PC-9 (cell line): ENCODE measurements at regions not wholly inside any gene's neighbourhood (a gene's known extent, or its start where the extent isn't known, plus 50 kb on each side); places are given as distances from the start of the nearest gene placed in this dataset.
"Not testable (repeated sequence)": the region's sequence is repeated elsewhere in the genome, so short reads cannot be mapped to it uniquely, and the experiment has no call there.

Source experiments
- BruUV-seq: library from RNA; stranded (reverse); fragments of 400-500 nt; replicated peaks from 2 replicates; lab custom pipeline; 2021; lab: Mats Ljungman, UMichigan
- CTCF ChIA-PET: fragments of 300-600 bp; sonication (Branson Sonifier 250); formaldehyde crosslinking; loops from one replicate; lab custom pipeline; 2022; ENCODE audit warnings: antibody characterized with exemption; lab: Charles Lee
- POLR2A ChIA-PET: fragments of 300-600 bp; sonication (Branson Sonifier 250); formaldehyde crosslinking; loops from one replicate; lab custom pipeline; 2022; ENCODE audit warnings: antibody characterized with exemption; ENCODE audit not compliant: unreplicated experiment; lab: Charles Lee
- DNase-seq, 2 experiments: peaks; one replicate each; pipeline versions ENCODE4 v3.0.0 to v3.0.0-alpha.2; 2015 to 2022; ENCODE audit warnings: mixed read lengths in 1 of 2
- H2AFZ ChIP-seq: fragments of 200-600 bp; sonication (generic); 2 replicates; pipeline ENCODE4 v1.8.1; 2017; ENCODE audit warnings: antibody characterized with exemption
- H3F3A ChIP-seq: fragments of 200-600 bp; sonication (generic); 2 replicates; pipeline ENCODE4 v1.8.1; 2017; ENCODE audit warnings: antibody characterized with exemption, mild to moderate bottlenecking, low read depth; ENCODE audit not compliant: insufficient read depth
- H3K27ac ChIP-seq: fragments of 200-600 bp; sonication (generic); 2 replicates; pipeline ENCODE4 v1.6.1; 2016; ENCODE audit warnings: mixed run types
- H3K27me3 ChIP-seq: fragments of 200-600 bp; sonication (generic); 2 replicates; pipeline ENCODE4 v1.6.1; 2016; ENCODE audit warnings: low read depth, mixed run types; ENCODE audit not compliant: insufficient read depth
- H3K36me3 ChIP-seq: fragments of 200-600 bp; sonication (generic); 2 replicates; pipeline ENCODE4 v1.6.1; 2016; ENCODE audit warnings: low read depth, mixed run types
- H3K4me1 ChIP-seq: fragments of 200-600 bp; sonication (generic); replicated peaks from 2 replicates; pipeline ENCODE4 v1.6.1; 2016; ENCODE audit warnings: mixed run types; ENCODE audit not compliant: insufficient read depth
- H3K4me2 ChIP-seq: fragments of 200-600 bp; sonication (generic); 2 replicates; pipeline ENCODE4 v1.6.1; 2017; ENCODE audit warnings: mixed run types
- H3K4me3 ChIP-seq: fragments of 200-600 bp; sonication (generic); 2 replicates; pipeline ENCODE4 v1.6.1; 2016; ENCODE audit warnings: mixed run types
- H3K79me2 ChIP-seq: fragments of 200-600 bp; sonication (generic); 2 replicates; pipeline ENCODE4 v1.6.1; 2017; ENCODE audit warnings: low read depth, mixed run types
- H3K9me2 ChIP-seq: fragments of 200-600 bp; sonication (generic); 2 replicates; pipeline ENCODE4 v1.8.1; 2017; ENCODE audit warnings: mild to moderate bottlenecking; ENCODE audit not compliant: insufficient read depth
- H3K9me3 ChIP-seq: fragments of 200-600 bp; sonication (generic); 2 replicates; pipeline ENCODE4 v1.8.1; 2016; ENCODE audit warnings: low read depth; ENCODE audit not compliant: insufficient read depth
- H4K20me1 ChIP-seq: fragments of 200-600 bp; sonication (generic); 2 replicates; pipeline ENCODE4 v1.8.1; 2017; ENCODE audit not compliant: insufficient read depth
- CTCF ChIP-seq: fragments of 200-600 bp; sonication (generic); conservative IDR thresholded peaks from 2 replicates; pipeline ENCODE4 v1.6.1; 2017; ENCODE audit warnings: mixed run types, antibody characterized with exemption, mild to moderate bottlenecking, moderate library complexity
- EZH2 ChIP-seq: fragments of 200-600 bp; sonication (generic); IDR thresholded peaks from 2 replicates; pipeline ENCODE4 v1.8.0; 2017; ENCODE audit warnings: antibody characterized with exemption, low read depth
- intact Hi-C: fragments of 100-400 bp; cut with micrococcal nuclease; formaldehyde crosslinking; loops from one replicate; pipeline ENCODE4 v1.10.0; 2022; ENCODE audit not compliant: unreplicated experiment

DNA sequence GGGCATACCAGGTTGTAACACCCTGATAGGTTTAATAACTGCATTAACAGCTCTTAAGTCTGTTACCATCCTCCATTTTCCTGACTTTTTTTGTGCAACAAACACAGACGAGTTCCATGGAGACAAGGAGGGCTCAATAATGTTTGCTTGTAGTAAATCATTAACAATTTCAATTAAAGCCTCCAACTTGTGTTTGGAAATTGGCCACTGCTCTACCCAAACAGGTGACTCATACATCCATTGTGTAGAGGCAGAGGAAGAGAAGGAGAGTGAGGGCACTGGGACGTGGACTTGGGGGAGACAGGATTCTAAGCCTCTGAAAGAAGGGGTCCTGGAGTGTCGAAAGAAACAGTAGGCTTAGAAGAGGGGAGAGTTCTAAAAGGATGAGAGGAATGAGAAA lies 213.6 kb upstream of the KCNN2 start:
- Histone ChIP-seq H3K27ac (no peak overlapping the region), H3K36me3 (no peaks in the 10 kb centered on the region), H3K4me2 (no peak overlapping the region), H3K9me3 (no peaks in the 10 kb centered on the region), H3K4me3 (no peak overlapping the region), H3K79me2 (no peaks in the 10 kb centered on the region), H3K4me1 (no peaks in the 10 kb centered on the region), H2AFZ (no peak overlapping the region), H4K20me1 (no peaks in the 10 kb centered on the region), H3K9me2 (no peaks in the 10 kb centered on the region), H3F3A (no peaks in the 10 kb centered on the region), H3K27me3 (no peaks in the 10 kb centered on the region)
- ChIA-PET CTCF (no interaction called here), POLR2A (no interaction called here)
- BruUV-seq = no TSS peak
- intact Hi-C loops = no loop called here
- TF ChIP-seq CTCF = no peak
- TF ChIP-seq EZH2 = no peak
- DNase-seq = no peak

GRCh38 chr5:114148728-114149127 lies 213.1 kb upstream of the KCNN2 start:
- H2AFZ ChIP-seq, H3K9me2 ChIP-seq, H3K79me2 ChIP-seq, H3F3A ChIP-seq, BruUV-seq, DNase-seq, H3K27me3 ChIP-seq, H3K36me3 ChIP-seq, H4K20me1 ChIP-seq, H3K4me3 ChIP-seq, H3K4me1 ChIP-seq, CTCF ChIA-PET, H3K4me2 ChIP-seq, intact Hi-C loops, H3K9me3 ChIP-seq, POLR2A ChIA-PET, H3K27ac ChIP-seq: not testable (repeated sequence)

DNA sequence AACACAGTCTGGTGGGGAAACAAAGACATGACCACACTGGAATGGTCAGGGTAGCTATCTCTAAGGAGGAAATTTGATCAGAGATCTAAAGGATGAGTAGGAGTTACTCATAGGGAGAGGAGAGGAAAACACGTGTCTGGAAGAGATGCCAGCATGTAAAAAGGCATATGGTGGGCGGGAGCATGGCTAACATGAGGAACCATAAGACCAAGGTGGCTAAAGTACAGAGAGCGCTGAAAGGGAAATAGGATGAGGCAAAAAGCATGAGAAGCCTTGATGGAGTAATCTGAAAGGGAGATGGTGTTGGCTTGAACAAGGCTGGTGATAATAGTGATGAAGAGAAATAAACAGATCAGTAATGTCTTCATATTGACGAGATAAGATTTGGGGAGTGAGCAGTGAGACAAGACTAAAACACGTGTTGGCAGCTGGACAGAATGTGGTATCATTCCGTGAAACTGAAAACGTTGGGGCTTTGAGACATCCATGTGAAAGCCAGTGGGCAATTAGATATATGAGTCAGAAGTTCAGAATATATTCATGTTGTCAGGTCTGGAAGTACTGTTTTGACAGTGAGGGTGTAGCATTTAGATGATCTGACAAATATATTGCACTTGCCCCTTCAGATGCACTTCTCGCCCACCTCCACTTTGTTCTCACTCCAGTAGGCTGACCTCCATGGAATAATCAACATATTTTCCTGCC lies 209.1 kb upstream of the KCNN2 start:
- no peaks in the 10 kb centered on the region for H3F3A ChIP-seq
- H3K27ac ChIP-seq = no peak overlapping the region
- DNase-seq = no peak
- ChIA-PET CTCF (no interaction called here), POLR2A (no interaction called here)
- no peaks in the 10 kb centered on the region for H3K79me2 ChIP-seq
- no peak overlapping the region for H2AFZ ChIP-seq
- H3K36me3 ChIP-seq = no peaks in the 10 kb centered on the region
- no peak overlapping the region for H3K4me2 ChIP-seq
- H3K9me3 ChIP-seq = no peaks in the 10 kb centered on the region
- H4K20me1 ChIP-seq = no peaks in the 10 kb centered on the region
- no peaks in the 10 kb centered on the region for H3K4me1 ChIP-seq
- H3K9me2 ChIP-seq = no peaks in the 10 kb centered on the region
- intact Hi-C loops = no loop called here
- H3K4me3 ChIP-seq = no peak overlapping the region
- H3K27me3 ChIP-seq = no peaks in the 10 kb centered on the region
- TF ChIP-seq CTCF = no peak
- no peak for TF ChIP-seq EZH2
- BruUV-seq = no TSS peak

DNA sequence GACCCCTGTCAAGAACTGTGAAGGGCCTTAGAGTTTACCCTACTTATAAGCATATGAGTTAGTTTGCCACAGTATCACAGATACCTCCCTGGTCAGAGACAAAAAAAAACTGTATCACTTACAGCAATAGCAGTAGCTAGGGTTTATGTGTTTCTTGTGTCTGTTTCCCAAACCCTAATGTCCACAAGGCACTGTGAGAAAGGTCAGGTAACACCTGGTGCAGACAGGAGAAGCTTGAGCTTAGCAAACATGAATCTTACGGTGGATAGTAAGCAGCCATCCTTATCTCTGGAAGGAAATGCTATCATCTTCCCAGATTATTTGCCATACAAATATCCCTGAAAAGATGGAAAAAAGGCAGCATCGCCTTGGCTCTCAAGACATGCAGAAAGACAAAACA lies 208.5 kb upstream of the KCNN2 start:
- H3K4me3 ChIP-seq = no peak overlapping the region

More for the DNA sequence above, 208.5 kb upstream of the KCNN2 start:
- H2AFZ ChIP-seq = no peak overlapping the region
- ChIA-PET POLR2A (no interaction called here), CTCF (no interaction called here)
- H3K9me2 ChIP-seq = no peaks in the 10 kb centered on the region
- no peaks in the 10 kb centered on the region for H3K79me2 ChIP-seq
- H3K27ac ChIP-seq = no peak overlapping the region
- H3K27me3 ChIP-seq = no peaks in the 10 kb centered on the region
- TF ChIP-seq EZH2 = no peak
- TF ChIP-seq CTCF = no peak
- no peaks in the 10 kb centered on the region for H3K9me3 ChIP-seq
- no peaks in the 10 kb centered on the region for H3F3A ChIP-seq
- no peaks in the 10 kb centered on the region for H3K4me1 ChIP-seq
- no peaks in the 10 kb centered on the region for H4K20me1 ChIP-seq
- intact Hi-C loops = no loop called here
- BruUV-seq = no TSS peak
- no peak for DNase-seq
- H3K36me3 ChIP-seq = no peaks in the 10 kb centered on the region
- H3K4me2 ChIP-seq = no peak overlapping the region
